HG03460 (cell line): ENCODE measurements at regions not wholly inside any gene's neighbourhood (a gene's known extent, or its start where the extent isn't known, plus 50 kb on each side); places are given as distances from the start of the nearest gene placed in this dataset.
"Not testable (repeated sequence)": the region's sequence is repeated elsewhere in the genome, so short reads cannot be mapped to it uniquely, and the experiment has no call there.

Experiments
- ATAC-seq: cut with Tn5 transposase; IDR thresholded peaks from one replicate; pipeline ENCODE4 v1.9.1; 2021; ENCODE audit not compliant: unreplicated experiment

- ATAC-seq, result no peak
These were observed 760.2 kb upstream of the GBE1 start for GRCh38 chr3:82521657-82522056.

GRCh38 chr3:82520846-82521245 is 759.4 kb upstream of the GBE1 start:
- no peak for ATAC-seq

- ATAC-seq, result no peak
These were observed 748.6 kb upstream of the GBE1 start for GRCh38 chr3:82509951-82510603.

- no peak for ATAC-seq
These were observed 747.8 kb upstream of the GBE1 start for GRCh38 chr3:82509106-82509842.

- no peak for ATAC-seq
These were observed 744.8 kb upstream of the GBE1 start for GRCh38 chr3:82506204-82506603.

- no peak for ATAC-seq
These were observed 743.8 kb upstream of the GBE1 start for GRCh38 chr3:82505079-82505756.

GRCh38 chr3:82498186-82498585 is 736.7 kb upstream of the GBE1 start:
- no peak for ATAC-seq

- ATAC-seq, result no peak
These were observed 735.6 kb upstream of the GBE1 start for GRCh38 chr3:82496890-82497560.

GRCh38 chr3:82495655-82496054 is 734.2 kb upstream of the GBE1 start:
- ATAC-seq, result no peak

GRCh38 chr3:82494977-82495489 is 733.6 kb upstream of the GBE1 start:
- ATAC-seq, result no peak

- no peak for ATAC-seq
These were observed 732.4 kb upstream of the GBE1 start for GRCh38 chr3:82493858-82494257.

GRCh38 chr3:82475306-82475705 is 713.9 kb upstream of the GBE1 start:
- no peak for ATAC-seq

GRCh38 chr3:82474711-82475110 is 713.3 kb upstream of the GBE1 start:
- ATAC-seq, result no peak

- no peak for ATAC-seq
These were observed 712.6 kb upstream of the GBE1 start for GRCh38 chr3:82473864-82474541.

- no peak for ATAC-seq
These were observed 705.6 kb upstream of the GBE1 start for GRCh38 chr3:82467051-82467450.

- no peak for ATAC-seq
These were observed 701.5 kb upstream of the GBE1 start for GRCh38 chr3:82462977-82463376.

- no peak for ATAC-seq
These were observed 699.8 kb upstream of the GBE1 start for GRCh38 chr3:82461049-82461889.

GRCh38 chr3:82448320-82448719 is 686.9 kb upstream of the GBE1 start:
- ATAC-seq, result no peak

- ATAC-seq, result not testable (repeated sequence)
These were observed 667.4 kb upstream of the GBE1 start for GRCh38 chr3:82428821-82429220.

- ATAC-seq, result no peak
These were observed 662.5 kb upstream of the GBE1 start for GRCh38 chr3:82424031-82424339.
